Trophoblast cell (in vitro differentiated cells and primary cell): ENCODE measurements at regions not wholly inside any gene's neighbourhood (a gene's known extent, or its start where the extent isn't known, plus 50 kb on each side); places are given as distances from the start of the nearest gene placed in this dataset.

ENCODE experiments used
- DNase-seq, 2 donors: peaks; one replicate each; pipeline ENCODE4 v3.0.0-alpha.2; 2016
- H2AFZ ChIP-seq: 2 replicates; pipeline ENCODE4 v1.6.1; 2013; ENCODE audit warnings: low read length, moderate library complexity, mild to moderate bottlenecking; ENCODE audit not compliant: insufficient read depth, poor library complexity
- H2AK5ac ChIP-seq: 2 replicates; pipeline ENCODE4 v1.6.1; 2013; ENCODE audit warnings: mild to moderate bottlenecking, low read length
- H2BK120ac ChIP-seq: 2 replicates; pipeline ENCODE4 v1.6.1; 2013; ENCODE audit warnings: low read length, mild to moderate bottlenecking, moderate library complexity; ENCODE audit not compliant: insufficient read depth, poor library complexity
- H2BK12ac ChIP-seq: 2 replicates; pipeline ENCODE4 v1.6.1; 2013; ENCODE audit warnings: mild to moderate bottlenecking, low read length, moderate library complexity
- H2BK5ac ChIP-seq: 2 replicates; pipeline ENCODE4 v1.6.1; 2013; ENCODE audit warnings: low read length, low read depth, moderate library complexity, mild to moderate bottlenecking; ENCODE audit not compliant: poor library complexity
- H3K14ac ChIP-seq: 2 replicates; pipeline ENCODE4 v1.6.1; 2013; ENCODE audit warnings: mild to moderate bottlenecking, low read length
- H3K18ac ChIP-seq: 2 replicates; pipeline ENCODE4 v1.6.1; 2013; ENCODE audit warnings: mild to moderate bottlenecking, low read length
- H3K23ac ChIP-seq: 2 replicates; pipeline ENCODE4 v1.6.1; 2013; ENCODE audit warnings: low read length
- H3K27ac ChIP-seq: 2 replicates; pipeline ENCODE4 v1.5.1; 2013; ENCODE audit warnings: low read depth, mild to moderate bottlenecking, inconsistent platforms, low read length, moderate library complexity
- H3K27me3 ChIP-seq: 2 replicates; pipeline ENCODE4 v1.6.1; 2013; ENCODE audit warnings: inconsistent platforms, mild to moderate bottlenecking, low read length, moderate library complexity; ENCODE audit not compliant: insufficient read depth
- H3K36me3 ChIP-seq, 2 experiments: 1 replicate in 1 of 2; 2 replicates in 1 of 2; pipeline ENCODE4 v1.6.1; 2013; ENCODE audit warnings: low read length in 2 of 2, mild to moderate bottlenecking in 2 of 2, moderate library complexity in 1 of 2; ENCODE audit not compliant: insufficient read depth in 2 of 2, control insufficient read depth in 1 of 2
- H3K4ac ChIP-seq: 2 replicates; pipeline ENCODE4 v1.6.1; 2013; ENCODE audit warnings: low read depth, mild to moderate bottlenecking, low read length, moderate library complexity
- H3K4me1 ChIP-seq, 2 experiments: 1 replicate in 1 of 2; 2 replicates in 1 of 2; pipeline ENCODE4 v1.6.1; 2013; ENCODE audit warnings: low read length in 2 of 2, mild to moderate bottlenecking in 2 of 2, moderate library complexity in 1 of 2; ENCODE audit not compliant: insufficient read depth in 2 of 2, control insufficient read depth in 1 of 2
- H3K4me2 ChIP-seq: 2 replicates; pipeline ENCODE4 v1.6.1; 2013; ENCODE audit warnings: inconsistent platforms, mild to moderate bottlenecking, low read length, moderate library complexity
- H3K4me3 ChIP-seq: 2 replicates; pipeline ENCODE4 v1.5.1; 2013; ENCODE audit warnings: mild to moderate bottlenecking, low read depth, low read length, inconsistent platforms
- H3K79me1 ChIP-seq: one replicate; pipeline ENCODE4 v1.6.1; 2013; ENCODE audit warnings: low read length
- H3K79me2 ChIP-seq: 2 replicates; pipeline ENCODE4 v1.6.1; 2013; ENCODE audit warnings: low read length, mild to moderate bottlenecking; ENCODE audit not compliant: control insufficient read depth, insufficient read depth, poor library complexity
- H3K9ac ChIP-seq: 2 replicates; pipeline ENCODE4 v1.6.1; 2013; ENCODE audit warnings: mild to moderate bottlenecking, low read length
- H3K9me3 ChIP-seq: 2 replicates; pipeline ENCODE4 v1.6.1; 2013; ENCODE audit warnings: low read depth, mild to moderate bottlenecking, control low read depth, inconsistent platforms, low read length; ENCODE audit not compliant: insufficient read depth
- H4K12ac ChIP-seq: 2 replicates; pipeline ENCODE4 v1.6.1; 2013; ENCODE audit warnings: low read depth, mild to moderate bottlenecking, low read length, moderate library complexity
- H4K8ac ChIP-seq: 2 replicates; pipeline ENCODE4 v1.6.1; 2013; ENCODE audit warnings: low read depth, mild to moderate bottlenecking, low read length, moderate library complexity
- H4K91ac ChIP-seq: one replicate; pipeline ENCODE4 v1.6.1; 2013; ENCODE audit warnings: low read depth, mild to moderate bottlenecking, low read length, moderate library complexity
- WGBS: extraction: QIAGEN DNeasy Blood & Tissue Kit; methylation state at CpG from one replicate; pipeline ENCODE4 v1.1.7; 2013; ENCODE audit warnings: missing lambda C conversion rate; ENCODE audit not compliant: insufficient read length, insufficient coverage; ENCODE audit errors: extremely low coverage; 5-methylcytosine and 5-hydroxymethylcytosine counted together

GRCh38 chr1:37169743-37170275, 135.5 kb upstream of the GRIK3 start:
- no peak overlapping the region for H3K9ac ChIP-seq
- H3K4me3 ChIP-seq: no peak overlapping the region
- no peak overlapping the region for H3K27ac ChIP-seq
- no peaks in the 10 kb centered on the region for H3K79me1 ChIP-seq
- no peak overlapping the region for H2BK5ac ChIP-seq
- no peak overlapping the region for H2BK12ac ChIP-seq
- no peak overlapping the region for H3K4ac ChIP-seq
- H2AK5ac ChIP-seq: no peak overlapping the region
- H3K4me1 ChIP-seq: peaks cover 2% of the 10 kb centered on the region in 2 experiments
- no peak for DNase-seq
- no peak overlapping the region for H3K14ac ChIP-seq
- H3K18ac ChIP-seq: no peak overlapping the region
- no peak overlapping the region for H3K23ac ChIP-seq
- no peak overlapping the region for H4K8ac ChIP-seq
- H4K12ac ChIP-seq: no peak overlapping the region
- WGBS: no CpG with 5 or more reads among the region's 8 CpGs
- H3K36me3 ChIP-seq: no peaks in the 10 kb centered on the region
- H3K4me2 ChIP-seq: no peak overlapping the region
- no peak overlapping the region for H2BK120ac ChIP-seq
- H2AFZ ChIP-seq: no peak overlapping the region
- no peaks in the 10 kb centered on the region for H3K9me3 ChIP-seq
- H3K79me2 ChIP-seq: no peaks in the 10 kb centered on the region
- H3K27me3 ChIP-seq: no peaks in the 10 kb centered on the region
- no peak overlapping the region for H4K91ac ChIP-seq

GRCh38 chr1:37171691-37172090, 137.4 kb upstream of the GRIK3 start:
- H3K27ac ChIP-seq: no peak overlapping the region
- H3K9ac ChIP-seq: no peak overlapping the region
- H3K14ac ChIP-seq: no peak overlapping the region
- H3K79me1 ChIP-seq: no peaks in the 10 kb centered on the region
- H3K36me3 ChIP-seq: no peaks in the 10 kb centered on the region
- no peak overlapping the region for H2BK5ac ChIP-seq
- H3K4ac ChIP-seq: no peak overlapping the region
- no peak overlapping the region for H4K12ac ChIP-seq
- no peaks in the 10 kb centered on the region for H3K27me3 ChIP-seq
- no peak overlapping the region for H3K18ac ChIP-seq
- no peaks in the 10 kb centered on the region for H3K79me2 ChIP-seq
- H2BK12ac ChIP-seq: no peak overlapping the region
- H3K4me2 ChIP-seq: no peak overlapping the region
- H3K4me3 ChIP-seq: no peak overlapping the region
- H2AK5ac ChIP-seq: no peak overlapping the region
- H3K9me3 ChIP-seq: no peaks in the 10 kb centered on the region
- H2BK120ac ChIP-seq: no peak overlapping the region
- no peak overlapping the region for H4K91ac ChIP-seq
- no CpG with 5 or more reads among the region's 8 CpGs for WGBS
- no peak for DNase-seq
- H3K4me1 ChIP-seq: peaks cover 2 to 3% of the 10 kb centered on the region in 2 experiments
- no peak overlapping the region for H2AFZ ChIP-seq
- no peak overlapping the region for H3K23ac ChIP-seq
- H4K8ac ChIP-seq: no peak overlapping the region

- no peaks in the 10 kb centered on the region for H3K79me2 ChIP-seq
- H3K4ac ChIP-seq: no peak overlapping the region
- WGBS: no CpG with 5 or more reads among the region's 3 CpGs
- H3K23ac ChIP-seq: no peak overlapping the region
- H2BK5ac ChIP-seq: no peak overlapping the region
- no peak overlapping the region for H3K9ac ChIP-seq
- no peak overlapping the region for H2AK5ac ChIP-seq
- no peak for DNase-seq
- H2BK12ac ChIP-seq: no peak overlapping the region
- H4K8ac ChIP-seq: no peak overlapping the region
- H3K4me1 ChIP-seq: peaks cover 2 to 3% of the 10 kb centered on the region in 2 experiments
- H3K27me3 ChIP-seq: no peaks in the 10 kb centered on the region
- no peaks in the 10 kb centered on the region for H3K36me3 ChIP-seq
- H3K9me3 ChIP-seq: no peaks in the 10 kb centered on the region
- no peak overlapping the region for H3K27ac ChIP-seq
- H3K4me3 ChIP-seq: no peak overlapping the region
- no peaks in the 10 kb centered on the region for H3K79me1 ChIP-seq
- no peak overlapping the region for H4K12ac ChIP-seq
- no peak overlapping the region for H4K91ac ChIP-seq
- H2AFZ ChIP-seq: no peak overlapping the region
- H3K4me2 ChIP-seq: no peak overlapping the region
- H2BK120ac ChIP-seq: no peak overlapping the region
- H3K18ac ChIP-seq: no peak overlapping the region
- H3K14ac ChIP-seq: no peak overlapping the region
Observed at GRCh38 chr1:37174341-37174740, 140.0 kb upstream of the GRIK3 start.

- H2BK120ac ChIP-seq: no peak overlapping the region
- no peaks in the 10 kb centered on the region for H3K27me3 ChIP-seq
- H3K79me1 ChIP-seq: no peaks in the 10 kb centered on the region
- DNase-seq: peak in 1 of 2 donors; percentile 2
- H4K12ac ChIP-seq: no peak overlapping the region
- no peak overlapping the region for H3K4me3 ChIP-seq
- WGBS: no CpG with 5 or more reads among the region's 2 CpGs
- H2BK12ac ChIP-seq: no peak overlapping the region
- no peak overlapping the region for H2BK5ac ChIP-seq
- H3K9me3 ChIP-seq: no peaks in the 10 kb centered on the region
- H3K23ac ChIP-seq: no peak overlapping the region
- H3K4me1 ChIP-seq: peaks cover 2 to 3% of the 10 kb centered on the region in 2 experiments
- H4K91ac ChIP-seq: no peak overlapping the region
- no peak overlapping the region for H3K18ac ChIP-seq
- H3K27ac ChIP-seq: no peak overlapping the region
- H3K79me2 ChIP-seq: no peaks in the 10 kb centered on the region
- no peak overlapping the region for H3K9ac ChIP-seq
- no peak overlapping the region for H3K14ac ChIP-seq
- no peak overlapping the region for H3K4ac ChIP-seq
- no peak overlapping the region for H2AK5ac ChIP-seq
- H3K4me2 ChIP-seq: no peak overlapping the region
- no peak overlapping the region for H2AFZ ChIP-seq
- H3K36me3 ChIP-seq: no peaks in the 10 kb centered on the region
- H4K8ac ChIP-seq: no peak overlapping the region
Observed at GRCh38 chr1:37174876-37175275, 140.6 kb upstream of the GRIK3 start.
